H1 (cell line): ENCODE measurements at regions not wholly inside any gene's neighbourhood (a gene's known extent, or its start where the extent isn't known, plus 50 kb on each side); places are given as distances from the start of the nearest gene placed in this dataset.

ENCODE experiments used
- BACH1 ChIP-seq: IDR thresholded peaks from 2 replicates; pipeline ENCODE4 v1.6.1; 2012; ENCODE audit warnings: low read length, improper control_type of control experiment
- CHD7 ChIP-seq: fragments of 300-600 bp; sonication (generic); IDR thresholded peaks from 2 replicates; pipeline ENCODE4 v1.7.1; 2012; ENCODE audit warnings: low read length, moderate library complexity, mild to moderate bottlenecking, inconsistent platforms; ENCODE audit not compliant: insufficient replicate concordance
- EGR1 ChIP-seq: IDR thresholded peaks from 2 replicates; pipeline ENCODE4 v1.6.1; 2011; ENCODE audit warnings: low read depth, low read length, borderline replicate concordance
- SP1 ChIP-seq: IDR thresholded peaks from 2 replicates; pipeline ENCODE4 v1.6.1; 2011; ENCODE audit warnings: low read depth, low read length
- SP2 ChIP-seq: IDR thresholded peaks from 2 replicates; pipeline ENCODE4 v1.6.1; 2012; ENCODE audit warnings: mild to moderate bottlenecking, low read length, inconsistent platforms
- TEAD4 ChIP-seq: IDR thresholded peaks from 2 replicates; pipeline ENCODE4 v1.6.1; 2012; ENCODE audit warnings: low read depth, low read length, inconsistent platforms, mixed read lengths

GRCh38 chr18:44411976-44412375 lies 268.7 kb upstream of the SETBP1 start (continued):
- TF ChIP-seq CHD7, result no peak
- no peak for TF ChIP-seq SP2
- TF ChIP-seq EGR1, result no peak
- no peak for TF ChIP-seq SP1
- no peak for TF ChIP-seq TEAD4
- no peak for TF ChIP-seq BACH1
